GM18502 (cell line): ENCODE measurements at regions not wholly inside any gene's neighbourhood (a gene's known extent, or its start where the extent isn't known, plus 50 kb on each side); places are given as distances from the start of the nearest gene placed in this dataset.
"Not testable (repeated sequence)": the region's sequence is repeated elsewhere in the genome, so short reads cannot be mapped to it uniquely, and the experiment has no call there.

ENCODE experiments used
- ATAC-seq: cut with Tn5 transposase; IDR thresholded peaks from one replicate; pipeline ENCODE4 v1.9.1; 2021; ENCODE audit warnings: mild to moderate bottlenecking; ENCODE audit not compliant: unreplicated experiment, poor library complexity

DNA sequence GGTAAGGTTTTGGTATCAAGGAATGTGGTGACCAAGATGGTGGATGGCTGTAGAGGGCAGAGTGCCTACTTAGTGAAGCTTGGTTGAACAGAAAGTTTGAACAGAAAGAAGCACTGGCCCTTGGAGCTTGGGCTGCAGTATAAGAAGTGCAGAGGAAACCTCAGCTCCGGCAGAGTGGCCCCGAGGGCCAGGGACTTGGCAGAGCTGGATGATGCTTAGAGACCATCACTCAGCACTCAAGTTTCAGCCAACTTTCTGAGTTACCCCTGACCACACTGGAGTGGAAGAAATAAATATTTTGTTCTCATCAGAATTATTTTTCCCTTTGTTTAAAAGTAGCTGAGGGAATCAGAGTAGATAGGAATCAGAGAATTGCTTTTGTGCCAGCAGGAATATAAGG, 336.7 kb downstream of the C7orf25 start:
- ATAC-seq, result no peak

DNA sequence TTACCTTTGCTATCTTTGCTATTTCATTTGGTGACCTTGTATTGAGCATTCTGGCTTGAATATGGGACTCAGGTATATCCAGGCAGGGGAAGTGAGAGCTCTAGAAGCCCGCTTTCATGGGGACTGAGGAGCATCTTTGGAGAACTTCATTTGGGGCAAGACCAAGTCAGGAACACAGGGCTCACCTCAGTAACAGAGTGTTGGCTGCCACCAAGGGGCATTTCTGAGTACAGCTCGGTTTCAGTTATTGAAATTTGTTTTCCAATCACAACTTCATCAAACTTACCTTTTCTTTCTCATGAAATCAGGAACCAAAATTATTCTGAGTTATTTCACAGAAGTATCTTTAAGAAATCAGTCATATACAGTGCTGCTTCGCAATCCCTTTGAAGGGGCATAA, 337.2 kb downstream of the C7orf25 start:
- no peak for ATAC-seq

DNA sequence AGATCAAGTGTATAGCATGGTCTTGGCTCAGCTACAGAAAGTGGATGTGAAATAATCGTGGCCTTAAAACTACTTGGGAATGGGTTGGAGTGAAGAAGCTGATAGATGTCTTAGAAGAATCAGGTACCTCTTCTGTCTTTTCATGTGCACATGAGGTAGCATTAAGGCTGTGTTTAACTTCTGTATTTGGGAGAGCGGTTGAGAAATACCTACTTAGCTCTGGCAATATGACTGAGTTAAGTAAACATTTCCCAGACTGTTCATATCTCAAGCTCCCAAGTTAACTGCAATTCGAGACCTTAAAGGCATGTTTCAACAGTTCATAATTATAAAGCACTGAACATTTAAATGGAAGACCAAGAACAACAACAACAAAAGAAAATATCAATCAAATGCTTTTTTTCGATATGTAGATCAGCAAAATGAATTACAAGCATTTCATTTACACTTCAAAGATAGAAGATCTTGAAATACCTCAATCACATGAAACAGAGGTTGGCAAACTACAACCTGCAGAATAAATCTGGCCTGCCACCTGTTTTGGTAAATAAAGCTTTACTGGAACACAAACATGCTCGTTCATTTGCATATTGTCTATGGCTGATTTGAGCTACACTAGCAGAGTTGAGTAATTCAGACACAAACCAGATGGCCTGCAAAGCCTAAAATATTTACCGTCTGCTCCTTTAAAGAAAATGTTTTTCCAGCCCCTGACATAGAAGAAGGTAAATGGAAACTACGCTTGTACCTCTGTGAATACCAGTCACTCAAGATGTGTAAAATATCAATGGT, 337.1 kb upstream of the GLI3 start:
- no peak for ATAC-seq

DNA sequence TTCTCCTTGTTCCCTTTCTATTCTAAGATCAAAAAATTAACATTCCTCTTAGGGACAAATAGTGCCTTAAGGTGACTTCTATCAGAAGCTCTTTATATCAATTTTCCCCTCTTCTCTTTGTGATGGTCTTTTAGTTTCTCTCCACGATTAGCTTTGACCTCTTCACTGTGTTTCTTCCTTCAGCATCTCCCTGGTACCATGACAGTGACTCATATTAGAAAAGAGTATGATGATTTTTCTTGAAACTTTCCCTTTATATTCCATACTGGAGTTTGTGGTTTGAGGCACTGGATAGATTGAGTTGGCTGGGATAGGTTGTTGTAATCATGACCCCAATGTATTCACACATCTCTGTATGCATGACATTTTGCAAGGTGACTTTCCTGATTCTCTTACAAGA, 335.6 kb upstream of the GLI3 start:
- ATAC-seq, result no peak

DNA sequence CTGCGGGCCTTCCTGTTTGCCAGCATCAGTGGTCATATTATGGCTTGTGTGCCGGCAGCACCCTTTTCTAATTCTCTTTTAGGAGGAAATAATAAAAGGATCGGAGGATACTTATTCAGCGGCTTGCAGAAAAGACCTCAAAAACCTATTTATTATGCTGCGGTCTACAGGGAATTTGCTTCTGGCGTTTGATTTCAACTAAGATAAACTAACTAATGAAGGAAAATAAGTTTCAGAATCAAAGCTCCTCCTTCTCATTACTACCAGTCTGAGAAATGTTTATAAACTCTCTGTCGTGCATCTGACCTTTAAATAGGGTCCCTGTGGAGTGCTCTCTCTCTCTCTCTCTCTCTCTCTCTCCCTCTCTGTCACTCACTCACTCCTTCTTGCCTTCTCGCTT, 335.0 kb upstream of the GLI3 start:
- no peak for ATAC-seq

DNA sequence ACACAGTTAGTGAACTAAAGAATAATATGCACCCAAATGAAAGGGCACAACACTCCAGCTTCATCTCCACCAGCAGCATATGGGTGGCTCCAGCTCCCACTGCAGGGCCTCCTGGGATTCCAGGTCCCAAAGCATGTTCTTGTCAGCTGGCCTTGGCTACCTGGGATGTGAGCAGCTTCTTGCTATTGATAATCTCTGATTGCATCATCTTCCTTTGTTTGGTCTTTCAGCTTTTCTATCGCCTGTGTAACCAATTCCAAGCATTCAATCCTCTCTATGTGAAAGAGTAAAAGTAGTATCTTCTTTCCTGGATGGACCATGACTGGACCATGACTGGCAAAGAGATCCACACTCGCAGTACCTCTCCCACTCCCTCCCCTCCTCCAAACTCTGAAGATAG, 333.9 kb upstream of the GLI3 start:
- ATAC-seq, result no peak

DNA sequence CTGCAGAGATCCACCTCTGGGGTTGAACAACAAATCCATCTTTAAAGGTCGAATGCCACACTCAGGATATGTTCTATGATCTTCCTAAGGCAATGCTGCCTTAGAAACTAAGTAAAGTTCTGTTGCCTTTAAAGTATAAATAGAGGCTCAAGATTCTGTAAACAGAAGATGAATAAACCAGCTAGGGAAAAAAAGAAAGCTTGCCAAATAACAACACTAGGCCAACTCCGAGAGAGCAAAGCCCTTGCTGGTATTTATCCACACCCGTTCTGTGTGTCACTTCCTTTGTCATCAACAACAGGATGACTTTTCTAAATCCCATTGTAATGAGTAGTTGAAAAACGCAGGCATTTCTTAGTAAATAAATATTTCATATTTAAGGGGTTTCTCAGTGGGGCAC, 330.0 kb upstream of the GLI3 start:
- ATAC-seq, result no peak

DNA sequence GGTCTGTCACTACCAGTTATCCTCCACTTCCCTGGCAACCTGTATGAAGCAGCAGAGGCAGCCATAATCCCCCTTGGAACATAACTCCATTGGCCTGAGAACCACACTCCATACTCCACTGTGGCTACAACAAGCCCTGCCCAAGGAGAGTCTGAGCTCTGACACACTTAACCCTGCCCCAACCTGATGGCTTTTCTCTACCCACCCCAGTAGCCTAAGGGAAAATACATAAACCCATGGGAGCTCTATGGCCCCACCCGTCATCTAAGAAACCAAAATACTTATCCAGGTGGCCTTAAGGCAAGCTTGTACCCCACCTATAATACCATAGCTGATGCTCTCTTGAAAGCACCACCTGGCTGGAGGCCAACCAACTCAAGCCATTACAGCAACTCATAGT, 324.8 kb upstream of the GLI3 start:
- ATAC-seq, result no peak

DNA sequence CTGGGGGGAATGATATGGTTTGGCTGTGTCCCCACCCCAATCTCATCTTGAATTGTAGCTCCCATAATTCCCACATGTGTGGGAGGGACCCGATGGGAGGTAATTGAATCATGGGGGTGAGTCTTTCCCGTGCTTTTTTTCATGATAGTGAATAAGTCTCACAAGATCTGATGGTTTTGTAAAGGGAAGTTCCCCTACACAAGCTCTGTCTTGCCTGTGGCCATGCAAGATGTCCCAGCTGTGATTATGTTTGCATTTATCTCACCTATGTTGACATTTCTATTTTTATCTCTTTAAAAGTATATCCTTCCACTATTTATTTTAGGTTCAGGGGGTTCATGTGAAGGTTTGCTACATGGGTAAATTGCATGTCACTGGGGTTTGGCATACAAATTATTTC, 323.9 kb upstream of the GLI3 start:
- no peak for ATAC-seq

DNA sequence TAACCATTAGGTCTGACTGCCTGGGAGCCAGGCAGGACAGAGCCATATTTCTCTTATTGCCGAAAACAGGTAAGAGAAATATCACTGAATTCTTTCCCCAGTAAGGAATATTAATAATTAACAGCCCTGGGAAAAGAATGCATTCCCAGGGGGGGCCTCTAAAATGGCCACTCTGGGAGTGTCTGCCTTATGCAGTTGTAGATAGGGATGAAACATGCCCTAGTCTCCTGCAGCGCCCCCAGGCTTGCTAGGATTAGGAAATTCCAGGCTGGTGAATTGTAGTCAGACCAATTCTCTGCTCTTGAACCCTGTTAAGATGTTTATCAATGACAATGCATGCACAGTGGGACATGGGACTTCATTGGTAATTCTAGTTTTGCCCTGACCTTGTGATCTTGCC, 317.9 kb upstream of the GLI3 start:
- not testable (repeated sequence) for ATAC-seq

DNA sequence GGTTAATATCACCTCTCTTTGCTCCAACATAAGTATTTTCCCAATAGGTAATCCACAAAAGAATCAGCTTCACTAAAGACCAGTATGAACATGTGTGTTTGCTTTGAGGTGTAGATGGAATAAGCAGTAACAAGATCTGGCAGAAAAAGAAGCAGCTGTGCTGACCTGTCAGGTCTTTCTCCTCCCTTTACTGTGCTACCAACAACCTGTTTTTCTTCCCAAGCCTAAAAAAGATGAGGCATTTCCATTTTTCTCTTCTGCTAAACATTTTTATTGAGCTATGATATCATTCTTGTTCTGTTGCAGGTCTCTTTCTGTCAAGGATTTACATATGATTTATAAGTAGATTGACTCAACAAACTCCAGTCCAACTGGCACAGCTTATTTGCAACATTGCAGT, 315.2 kb upstream of the GLI3 start:
- ATAC-seq, result no peak

DNA sequence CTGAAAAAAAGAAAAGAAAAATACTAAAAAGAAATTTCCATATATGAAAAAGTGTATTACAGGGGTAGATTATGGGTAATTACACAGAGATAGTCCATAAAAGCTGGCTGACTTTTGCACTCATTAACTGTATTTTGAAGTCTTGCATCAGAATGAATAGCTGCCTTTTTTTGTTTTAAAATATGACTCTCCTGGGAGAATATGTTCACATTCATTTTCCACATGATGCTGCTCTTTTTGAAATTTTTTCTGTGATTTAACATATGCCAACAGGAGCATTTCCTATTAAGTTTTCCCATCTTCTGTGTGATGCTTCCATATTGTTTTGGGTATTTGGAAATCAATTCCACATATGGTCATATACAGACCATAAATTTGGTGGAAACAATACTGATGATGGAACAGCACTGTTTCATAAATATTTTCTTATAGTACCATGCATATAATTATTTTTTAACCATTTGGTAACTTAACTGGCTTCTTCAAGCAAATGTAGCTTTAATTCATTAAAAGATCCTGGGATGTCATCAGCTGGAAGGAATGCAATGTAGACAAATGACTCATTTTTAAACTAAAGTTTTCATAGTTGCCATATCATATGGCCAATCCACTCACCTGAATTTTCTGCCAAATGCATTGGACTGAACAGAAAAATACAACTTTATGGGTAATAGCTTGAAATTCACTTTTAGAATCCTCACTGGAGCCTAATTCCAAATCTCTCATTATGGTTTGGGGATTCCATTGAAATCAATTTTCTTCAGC, 313.9 kb upstream of the GLI3 start:
- no peak for ATAC-seq

DNA sequence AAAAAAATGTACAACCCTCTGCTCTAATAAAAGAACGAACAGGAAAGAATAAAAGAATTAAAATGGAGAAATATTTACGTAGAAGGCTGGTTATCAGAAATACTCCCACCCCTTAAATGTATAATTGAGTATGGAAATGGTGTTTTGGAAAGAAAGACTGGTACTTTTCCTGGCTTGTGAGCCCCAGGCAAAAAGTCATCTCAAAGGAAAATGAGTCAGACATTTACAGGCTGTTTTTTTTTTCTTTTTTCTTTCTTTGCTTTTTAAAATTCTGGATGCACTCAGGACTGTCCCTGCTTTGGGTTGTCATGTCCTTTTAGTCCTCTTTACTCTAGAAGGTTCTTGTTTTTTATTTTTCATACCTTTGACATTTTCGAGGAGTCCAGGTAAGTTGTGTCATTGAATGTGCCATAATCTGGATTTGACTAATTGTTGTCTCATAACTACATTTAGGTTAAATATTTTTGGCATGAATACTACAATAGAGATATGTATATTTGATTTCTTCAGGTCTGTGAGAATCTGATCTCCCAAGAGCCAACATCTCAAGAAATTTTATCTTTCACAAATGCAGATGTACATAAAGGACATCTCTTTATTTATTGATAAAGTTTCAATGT, 313.0 kb upstream of the GLI3 start:
- ATAC-seq, result no peak

DNA sequence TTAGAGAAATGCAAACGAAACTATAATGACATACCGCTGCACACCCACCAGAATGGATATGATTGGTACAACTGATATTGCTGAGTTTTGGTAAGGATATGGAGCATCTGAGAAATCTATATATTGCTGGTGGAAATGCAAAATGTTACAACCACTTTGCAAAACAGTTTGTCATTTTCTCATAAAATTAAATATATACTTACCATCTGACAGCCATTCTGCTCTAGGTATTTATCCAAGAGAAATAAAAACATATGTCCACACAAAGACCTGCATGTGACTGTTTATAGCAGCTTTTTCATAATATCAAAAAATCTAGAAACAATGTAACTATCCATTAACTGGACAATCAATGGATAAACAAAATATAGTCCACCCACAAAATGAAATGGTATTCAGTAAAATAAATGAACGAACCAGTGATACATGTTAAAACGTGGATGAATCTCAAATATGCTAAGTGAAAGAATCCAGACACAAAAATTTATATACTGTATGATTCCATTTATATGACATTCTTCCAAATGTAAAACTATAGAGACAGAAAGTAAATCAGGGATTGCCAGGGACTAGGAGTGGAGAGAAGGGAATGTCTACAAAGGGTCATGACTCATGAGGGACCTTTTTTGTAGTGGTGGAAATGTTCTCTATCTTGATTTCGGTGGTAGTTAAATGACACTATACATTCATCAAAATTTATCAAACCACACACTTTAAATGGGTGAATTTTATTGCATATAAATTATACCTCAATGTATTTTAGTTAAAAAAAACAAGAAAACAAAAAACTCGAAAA, 312.0 kb upstream of the GLI3 start:
- no peak for ATAC-seq

DNA sequence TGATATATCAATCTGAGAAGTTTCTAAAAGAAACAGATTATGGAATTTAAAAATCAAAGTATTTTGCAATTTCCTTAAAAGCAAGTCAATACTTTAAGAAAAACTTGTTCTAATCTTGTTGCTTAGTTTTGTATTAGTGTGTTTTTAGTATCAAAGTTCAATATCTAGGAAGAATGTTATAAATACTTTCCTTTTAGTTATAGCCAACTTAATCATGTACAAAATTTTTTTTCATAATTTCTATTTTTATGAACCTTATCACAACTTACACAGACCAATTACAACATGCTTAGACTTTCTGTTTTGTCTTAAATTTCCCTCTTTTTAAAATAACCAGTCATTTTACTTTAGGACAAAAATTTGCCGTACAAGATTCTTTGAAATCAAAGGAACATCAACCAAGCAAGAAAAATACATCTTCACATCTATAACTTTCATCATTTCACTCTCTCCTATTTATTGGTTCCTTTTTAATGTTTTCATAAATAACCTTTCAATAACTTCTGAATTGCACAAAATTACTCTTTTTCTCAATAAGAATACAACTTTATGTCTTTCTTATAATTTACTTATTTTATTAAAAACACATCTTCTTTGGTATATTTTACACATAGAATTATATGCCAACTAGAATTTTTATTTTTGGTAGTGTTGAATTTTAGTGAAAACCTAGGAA, 308.2 kb upstream of the GLI3 start:
- no peak for ATAC-seq

DNA sequence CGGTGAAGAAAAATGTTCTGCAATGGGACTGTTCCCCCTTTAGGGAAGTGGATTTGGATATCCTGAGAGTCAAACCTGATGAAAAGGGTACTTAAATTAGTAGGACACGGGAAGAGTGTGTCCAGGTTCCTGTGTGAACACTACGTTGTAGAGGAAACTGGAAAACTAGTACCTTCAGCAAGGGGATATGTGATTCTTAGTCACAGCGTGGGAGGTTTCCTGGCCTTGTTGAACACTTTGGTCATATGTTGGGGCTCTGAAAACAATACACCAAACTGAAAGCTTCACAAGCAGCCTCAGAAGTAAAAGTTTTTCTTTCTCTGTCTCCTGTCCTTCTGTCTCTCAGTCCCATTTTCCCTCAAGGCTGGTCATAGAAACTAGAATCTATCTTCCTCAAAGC, 306.9 kb upstream of the GLI3 start:
- no peak for ATAC-seq

DNA sequence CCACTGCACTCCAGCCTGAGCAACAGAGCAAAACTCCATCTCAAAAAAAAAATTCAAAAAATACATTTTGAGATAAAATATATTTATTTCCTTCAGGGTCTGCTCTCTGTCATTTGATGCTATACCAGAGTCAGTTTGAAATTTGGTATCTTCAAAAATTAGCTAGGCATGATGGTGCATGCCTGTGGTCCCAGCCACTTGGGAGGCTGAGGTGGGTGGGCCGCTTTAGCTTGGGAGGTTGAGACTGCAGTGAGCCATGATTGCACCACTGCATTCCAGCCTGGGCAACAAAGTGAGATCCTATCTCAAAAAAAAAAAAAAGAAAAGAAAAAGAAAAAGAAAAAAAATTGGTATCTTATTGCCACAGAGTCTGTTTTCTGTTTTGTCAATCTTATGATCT, 305.4 kb upstream of the GLI3 start:
- not testable (repeated sequence) for ATAC-seq

DNA sequence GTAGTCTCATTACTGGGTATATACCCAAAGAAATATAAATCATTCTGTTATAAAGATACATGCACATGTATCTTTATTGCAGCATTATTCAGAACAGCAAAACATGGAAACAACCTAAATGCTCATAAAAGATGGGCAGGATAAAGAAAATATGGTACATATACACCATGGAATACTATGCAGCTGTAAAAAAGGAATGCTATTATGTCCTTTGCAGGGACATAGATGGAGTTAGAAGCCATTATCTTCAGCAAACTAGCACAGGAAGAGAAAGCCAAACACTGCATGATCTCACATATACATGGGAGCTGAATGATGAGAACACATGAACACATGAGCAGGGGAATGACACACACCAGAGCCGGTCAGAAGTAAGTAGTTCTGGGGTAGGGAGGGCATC, 297.4 kb upstream of the GLI3 start:
- no peak for ATAC-seq

DNA sequence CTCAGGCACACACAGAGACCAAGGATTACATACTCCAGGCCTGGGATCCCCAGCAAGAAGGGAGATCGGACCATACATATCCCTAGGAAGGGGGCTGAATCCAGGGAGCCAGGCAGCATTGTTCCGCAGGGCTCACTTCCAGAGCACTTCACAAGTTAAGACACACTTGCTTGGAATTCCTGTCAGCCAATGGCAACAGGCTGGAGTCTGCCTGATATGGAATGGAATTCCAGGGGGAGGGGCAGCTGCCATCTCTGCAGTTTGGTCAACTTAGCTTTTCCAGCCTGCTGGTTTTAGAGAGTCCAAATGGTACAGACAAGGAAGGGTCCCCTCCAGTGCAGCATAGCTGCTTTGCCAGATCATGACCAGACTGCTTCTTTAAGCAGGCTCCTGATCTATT, 290.0 kb upstream of the GLI3 start:
- no peak for ATAC-seq
